ENCODE measurements at regions not wholly inside any gene's neighbourhood (a gene's known extent, or its start where the extent isn't known, plus 50 kb on each side); places are given as distances from the start of the nearest gene placed in this dataset.

GRCh38 chr12:24738441-24738840 is 210.5 kb downstream of the BCAT1 start:
- ATAC-seq (ENCODE audit: low read depth), result peak; percentile 53
- Histone ChIP-seq H3K36me3 (ENCODE audit: control insufficient read depth, insufficient read depth, low read length) (no peaks in the 10 kb centered on the region), H3K56ac (ENCODE audit: extremely low read depth, insufficient read depth, low read length) (no peak overlapping the region), H3K4me3 (ENCODE audit: insufficient read depth, low read depth, low read length) (no peak overlapping the region), H4K20me1 (ENCODE audit: insufficient read depth, low read length) (no peaks in the 10 kb centered on the region), H3K18ac (ENCODE audit: low read depth, low read length) (no peak overlapping the region), H2BK15ac (ENCODE audit: low read depth, low read length) (no peak overlapping the region; the same call in 2 of the 3 replicates), H2BK5ac (ENCODE audit: low read depth, low read length, poor library complexity, severe bottlenecking) (no peak overlapping the region), H3K4me1 (ENCODE audit: control insufficient read depth, insufficient read depth, low read length) (no peaks in the 10 kb centered on the region; the same call in 1 of the 2 replicates), H3K4me2 (ENCODE audit: low read depth, low read length) (peak overlapping the region; percentile 54; the same call in 1 of the 2 replicates), H4K5ac (ENCODE audit: low read depth, low read length) (no peak overlapping the region), H3K27me3 (ENCODE audit: control insufficient read depth, insufficient read depth, low read length) (no peaks in the 10 kb centered on the region), H3K23ac (ENCODE audit: low read depth, low read length) (no peak overlapping the region), H3K14ac (replicated peaks; ENCODE audit: low read depth, low read length) (no peak overlapping the region), H3K27ac (ENCODE audit: insufficient read depth, low read length) (no peak overlapping the region), H2AK5ac (ENCODE audit: low read depth, low read length) (no peak overlapping the region), H2AFZ (replicated peaks; ENCODE audit: low read length, poor library complexity) (no peak overlapping the region), H3K79me1 (ENCODE audit: low read depth in 1 of 2, low read length in 2 of 2) (no peaks in the 10 kb centered on the region), H2AK9ac (replicated peaks; ENCODE audit: low read depth, low read length, poor library complexity) (no peak overlapping the region), H3K4ac (ENCODE audit: low read depth, low read length) (no peak overlapping the region; the same call in 1 of the 2 replicates), H2BK20ac (ENCODE audit: low read depth, low read length) (no peak overlapping the region), H3K9ac (ENCODE audit: low read depth, low read length) (no peak overlapping the region), H3K9me3 (ENCODE audit: control insufficient read depth, insufficient read depth, low read length) (no peaks in the 10 kb centered on the region), H2BK120ac (ENCODE audit: low read depth, low read length) (no peak overlapping the region), H4K8ac (ENCODE audit: low read depth in 2 of 2, low read length in 2 of 2) (no peak overlapping the region), H4K91ac (ENCODE audit: insufficient read depth, low read depth, low read length) (no peak overlapping the region), H3K9me1 (ENCODE audit: insufficient read depth, low read length) (no peaks in the 10 kb centered on the region)
- intact Hi-C loops (cut with micrococcal nuclease) (loop anchor here (10.0 kb wide), 1 partner anchor 624 kb away; no protein-coding TSS in a partner anchor), in situ Hi-C loops (cut with MboI; ENCODE audit: low sequenced_read_pairs) (no loop called here), dilution Hi-C loops (cut with HindIII; ENCODE audit: low sequenced_read_pairs, unreplicated experiment) (no loop called here)
- no CpG with 5 or more reads among the region's 2 CpGs for WGBS, 2 experiments (ENCODE audit: extremely low coverage in 2 of 2, insufficient read length in 1 of 2)
- no TSS peak for BruUV-seq (replicated peaks)
- TF ChIP-seq USF2 (IDR thresholded peaks at IDR 0.05; ENCODE audit: low read depth, low read length), result no peak
- no peak for TF ChIP-seq POLR2A (IDR thresholded peaks at IDR 0.05; ENCODE audit: low read depth, low read length)
- no peak for TF ChIP-seq MAFK (IDR thresholded peaks at IDR 0.05; ENCODE audit: low read depth, low read length)
- TF ChIP-seq CHD1 (IDR thresholded peaks at IDR 0.05; ENCODE audit: low read depth, low read length), result no peak
- TF ChIP-seq FOS (IDR thresholded peaks at IDR 0.05; ENCODE audit: low read depth, low read length), result no peak
- no peak for TF ChIP-seq SMC3 (IDR thresholded peaks at IDR 0.05; ENCODE audit: low read depth, low read length)
- no peak for TF ChIP-seq MXI1 (IDR thresholded peaks at IDR 0.05; ENCODE audit: borderline replicate concordance, low read depth, low read length)
- no peak for TF ChIP-seq CEBPB (IDR thresholded peaks at IDR 0.05; ENCODE audit: low read depth, low read length)
- TF ChIP-seq RFX5 (IDR thresholded peaks at IDR 0.05; ENCODE audit: low read depth, low read length), result no peak
- TF ChIP-seq ELK1 (IDR thresholded peaks at IDR 0.05; ENCODE audit: borderline replicate concordance, low read depth, low read length), result no peak
- TF ChIP-seq RCOR1 (IDR thresholded peaks at IDR 0.05; ENCODE audit: insufficient replicate concordance, low read length), result no peak
- no peak for TF ChIP-seq NFE2L2 (IDR thresholded peaks at IDR 0.05; ENCODE audit: low read depth, low read length)
- TF ChIP-seq RAD21 (IDR thresholded peaks at IDR 0.05; ENCODE audit: low read length), result no peak
- no peak for TF ChIP-seq BHLHE40 (IDR thresholded peaks at IDR 0.05; ENCODE audit: low read depth, low read length)
- no peak for TF ChIP-seq CTCF (conservative IDR thresholded peaks at IDR 0.05; ENCODE audit: low read depth, low read length)
- POLR2A ChIA-PET (ENCODE audit: unreplicated experiment), result no interaction called here
- peak; percentile 40 for DNase-seq
- CTCF ChIA-PET, result no interaction called here

Data from IMR-90 (cell line).